HG03159 (cell line): ENCODE measurements at regions not wholly inside any gene's neighbourhood (a gene's known extent, or its start where the extent isn't known, plus 50 kb on each side); places are given as distances from the start of the nearest gene placed in this dataset.

Experiments used
- ATAC-seq: cut with Tn5 transposase; IDR thresholded peaks from one replicate; pipeline ENCODE4 v1.9.1; 2021; ENCODE audit warnings: mild to moderate bottlenecking, moderate library complexity; ENCODE audit not compliant: unreplicated experiment

DNA sequence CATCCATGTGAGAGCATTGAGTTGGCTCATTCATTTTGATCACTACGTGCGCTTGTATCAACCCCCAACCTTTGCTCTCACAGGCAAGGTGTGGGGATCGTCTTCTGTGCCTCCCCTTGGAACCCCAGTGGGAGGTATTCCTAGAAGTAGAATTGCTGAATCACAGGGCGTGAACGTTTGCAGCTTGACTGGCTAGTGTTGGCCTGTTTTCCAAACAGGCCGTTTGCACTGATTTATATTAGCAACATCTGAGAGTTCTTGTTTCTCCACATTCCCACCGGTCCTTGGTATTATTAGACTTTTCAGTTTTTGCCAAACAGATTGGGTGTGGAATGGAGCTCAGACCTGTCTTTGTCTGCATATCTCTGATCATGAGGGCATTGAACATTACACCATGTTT is 288.6 kb upstream of the PWP1 start:
- ATAC-seq, result no peak

DNA sequence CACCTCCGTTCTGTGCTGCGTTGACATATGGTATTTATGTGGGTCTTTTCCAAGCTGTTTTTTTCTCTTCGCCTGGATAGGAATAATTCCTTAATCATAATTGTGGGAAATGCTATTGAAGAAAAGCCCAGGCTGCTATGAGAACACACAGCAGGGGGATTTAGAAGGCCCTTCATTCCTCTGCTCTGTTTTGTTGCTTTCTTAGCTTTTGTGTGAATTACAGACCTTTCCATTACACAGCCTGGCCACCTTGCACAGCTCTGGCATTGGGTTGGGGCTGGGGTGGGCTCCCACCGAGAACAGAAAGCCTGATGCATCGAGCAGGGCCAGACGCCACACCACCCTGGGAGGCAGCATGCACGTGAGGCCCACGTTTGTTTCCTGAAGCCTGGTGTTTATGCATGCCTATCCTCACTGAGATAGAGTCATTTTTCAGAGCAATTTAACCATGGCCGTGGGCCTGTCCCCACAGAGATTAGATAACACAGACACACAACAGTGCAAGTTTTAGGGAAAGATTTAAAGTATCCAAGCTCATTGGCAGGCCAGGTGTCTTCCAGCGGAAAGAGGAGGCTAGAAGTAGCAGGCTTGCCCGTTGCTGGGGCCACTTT is 287.6 kb upstream of the PWP1 start:
- ATAC-seq, result no peak

DNA sequence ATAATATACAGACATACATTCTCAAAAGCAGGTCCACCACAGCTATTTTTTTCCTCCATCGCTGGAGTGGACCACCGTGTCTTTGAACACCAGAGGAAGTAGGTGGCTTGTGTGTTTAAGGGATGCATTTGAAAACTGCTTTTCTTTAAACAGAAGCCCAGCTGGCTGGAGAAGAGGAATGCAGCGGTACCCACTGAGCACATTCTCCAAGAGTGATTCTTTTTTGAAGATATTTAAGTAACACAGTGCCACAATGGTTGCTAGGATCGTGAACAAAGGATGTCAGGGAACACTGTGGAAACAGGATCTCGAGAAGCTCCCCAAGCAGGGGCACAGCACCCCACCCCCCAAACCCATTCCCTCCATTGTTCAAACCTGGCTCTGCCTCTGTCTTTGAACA is 286.6 kb upstream of the PWP1 start:
- no peak for ATAC-seq

DNA sequence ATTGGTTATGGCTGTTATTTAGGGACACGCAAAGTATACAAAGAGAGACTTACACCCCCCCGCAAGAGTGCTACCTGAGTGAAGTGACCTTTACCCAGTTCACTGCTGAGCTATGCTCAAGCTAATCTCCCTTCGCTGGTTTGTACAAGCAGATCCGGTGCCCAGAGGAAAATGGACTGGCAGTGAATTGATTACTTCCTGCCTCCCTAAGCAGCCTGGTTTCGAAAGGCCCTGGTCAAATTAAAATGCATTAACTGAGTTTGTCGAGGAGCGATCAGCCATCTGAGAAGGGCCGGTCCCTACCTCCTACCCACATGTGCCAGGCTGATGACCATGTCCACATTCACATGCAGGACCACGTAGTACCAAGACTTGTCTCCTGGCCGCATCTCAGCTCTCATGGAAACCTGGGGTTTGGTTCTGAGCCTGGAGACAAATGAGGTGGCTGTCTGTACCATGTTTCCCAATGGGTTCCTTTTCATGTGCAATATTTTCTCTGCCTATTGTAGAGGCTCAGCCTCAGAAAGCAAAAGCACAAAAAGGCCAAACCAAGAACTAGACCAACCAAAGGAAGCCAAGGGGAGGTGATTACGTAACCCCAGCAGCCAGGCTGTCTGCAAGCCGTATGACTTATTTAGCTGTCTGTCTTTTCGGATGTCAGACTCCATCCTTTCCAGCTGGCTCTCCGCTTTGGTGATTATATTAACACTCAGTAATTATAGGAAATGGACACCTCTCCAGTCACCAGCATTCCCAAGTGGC is 284.7 kb upstream of the PWP1 start:
- no peak for ATAC-seq

DNA sequence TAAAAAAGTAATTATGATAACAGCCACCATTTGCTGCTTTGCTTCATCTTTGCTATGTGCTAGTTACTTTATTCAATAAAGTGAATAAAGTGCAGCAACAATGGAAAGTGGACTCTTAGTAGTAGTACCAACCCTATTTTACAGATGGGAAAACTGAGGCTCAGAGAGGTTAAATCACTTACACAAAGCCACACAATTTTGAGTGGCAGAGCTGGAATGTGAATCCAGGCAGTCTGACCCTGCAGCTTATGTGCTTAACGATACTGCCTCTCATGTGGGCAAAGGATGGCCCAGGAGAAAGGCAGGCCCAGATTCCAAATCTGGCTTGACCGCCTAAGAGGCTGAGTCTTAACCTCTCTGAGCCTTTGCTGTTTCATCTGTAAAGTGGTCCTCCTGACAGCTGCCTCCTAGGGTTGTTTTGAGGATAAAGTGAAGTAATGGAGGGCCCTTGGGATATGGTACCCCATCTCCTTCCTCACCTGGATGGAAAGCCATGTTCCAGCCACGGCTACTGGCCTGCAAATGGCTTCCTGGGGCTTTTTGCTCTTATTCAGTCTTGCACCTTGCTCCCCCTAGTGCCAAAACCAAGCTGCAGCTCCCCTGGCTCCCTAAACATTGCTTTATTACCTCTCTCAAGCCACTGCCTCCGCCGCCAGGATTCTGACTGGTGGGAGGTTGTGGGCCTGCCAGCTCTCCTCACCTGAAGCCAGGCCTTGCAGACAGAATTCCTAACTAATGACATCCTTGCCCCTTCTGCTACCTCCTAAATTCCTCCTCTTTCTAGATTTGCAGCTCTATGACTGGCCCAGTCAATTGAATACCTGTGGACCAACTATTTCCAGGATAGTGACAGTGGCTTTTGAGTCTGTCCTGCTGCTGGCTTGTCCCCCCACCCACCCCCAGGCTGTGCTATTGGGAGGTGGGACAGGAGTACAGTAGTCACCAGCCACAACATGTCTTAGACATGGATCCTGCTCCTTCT is 283.3 kb upstream of the PWP1 start:
- ATAC-seq, result no peak

DNA sequence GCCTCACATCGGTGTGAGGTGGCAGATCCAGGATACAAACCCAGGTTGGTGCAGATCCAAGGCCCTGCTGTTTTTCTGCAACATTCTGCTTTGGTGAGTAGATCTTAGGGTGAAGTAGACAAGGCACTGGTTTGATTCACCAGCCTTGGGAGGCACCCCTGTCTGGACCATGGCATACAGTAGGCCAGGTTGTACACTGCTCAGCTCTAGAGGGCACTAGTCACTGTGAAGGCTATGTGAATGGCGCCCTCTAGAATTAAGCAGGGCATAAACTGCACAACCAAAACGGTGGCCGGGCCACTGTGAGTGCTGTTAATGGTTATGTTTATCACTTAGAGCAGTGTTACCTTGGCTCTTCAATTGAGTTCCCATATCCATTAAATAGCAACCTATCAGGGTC is 280.6 kb upstream of the PWP1 start:
- ATAC-seq, result no peak

DNA sequence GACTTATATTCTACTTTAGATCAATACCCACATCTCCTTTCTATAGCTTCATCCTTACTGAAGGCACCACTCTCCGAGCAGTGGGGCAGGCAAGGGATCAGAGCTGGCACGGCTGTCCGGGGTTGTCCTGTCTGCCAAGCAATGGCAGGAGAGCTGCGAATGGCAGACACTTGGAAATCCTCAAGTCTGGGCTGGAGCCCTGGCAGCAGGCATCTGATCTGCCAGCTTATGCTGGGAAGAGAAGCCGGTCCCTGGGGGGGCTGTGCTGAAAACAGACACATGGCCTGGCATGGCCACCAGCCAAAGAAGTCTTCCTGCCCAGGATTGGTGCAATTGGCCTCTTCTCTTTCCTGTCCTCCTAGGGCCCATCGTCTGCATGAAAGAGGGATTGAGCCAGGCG is 280.2 kb upstream of the PWP1 start:
- ATAC-seq, result no peak

DNA sequence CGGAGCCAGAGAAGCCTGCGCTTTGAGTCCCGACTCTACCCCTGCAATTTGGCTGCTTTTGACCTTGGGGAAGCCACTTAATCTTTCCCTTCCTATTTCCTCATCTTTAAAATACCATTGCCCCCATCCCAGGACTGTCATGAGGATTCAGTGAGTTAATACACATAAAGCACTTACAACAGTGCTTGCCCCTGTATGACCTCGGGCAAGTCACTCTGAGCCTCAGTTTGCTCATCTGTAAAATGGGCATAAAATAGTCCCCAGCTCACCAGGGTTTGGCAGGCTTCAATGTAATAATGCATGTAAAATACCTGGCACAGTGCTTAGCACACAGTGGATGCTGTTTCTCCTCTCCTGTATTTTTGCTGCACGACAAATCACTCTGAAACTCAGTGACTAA is 278.7 kb upstream of the PWP1 start:
- no peak for ATAC-seq

DNA sequence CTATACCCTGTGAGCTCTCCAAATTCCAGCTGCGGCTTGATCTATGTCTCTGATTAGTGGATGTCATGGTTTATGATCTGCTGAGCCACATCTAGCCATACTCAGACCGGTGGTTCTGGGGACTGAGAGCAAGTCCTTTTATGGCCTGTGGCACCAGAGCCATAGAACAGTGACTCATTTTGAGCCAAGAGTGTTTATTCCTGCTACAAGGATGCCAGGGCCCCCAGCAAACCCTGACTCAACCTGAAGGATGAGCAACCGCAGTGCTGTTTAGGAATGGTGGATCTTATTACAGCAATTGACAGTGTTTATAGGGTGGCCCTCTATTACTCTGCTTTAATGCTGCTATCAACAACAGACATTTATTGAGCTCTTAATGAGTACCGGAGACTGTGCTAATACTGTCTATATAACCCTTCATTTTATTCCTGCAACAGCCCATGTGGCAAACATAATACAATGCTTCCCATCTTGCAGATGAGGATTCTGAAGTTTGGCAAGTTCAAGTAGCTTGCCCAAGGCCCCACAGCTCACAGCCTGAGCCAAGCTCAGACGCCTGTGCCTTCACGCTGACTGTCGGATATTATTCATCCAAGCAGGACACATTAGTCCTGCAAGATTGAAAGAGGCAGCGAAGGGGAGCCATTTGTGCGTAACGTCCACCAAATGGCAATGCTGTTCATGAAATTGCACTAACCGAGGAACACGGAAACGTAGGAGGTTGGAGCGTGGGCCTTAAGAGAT is 273.6 kb upstream of the PWP1 start:
- ATAC-seq, result no peak

DNA sequence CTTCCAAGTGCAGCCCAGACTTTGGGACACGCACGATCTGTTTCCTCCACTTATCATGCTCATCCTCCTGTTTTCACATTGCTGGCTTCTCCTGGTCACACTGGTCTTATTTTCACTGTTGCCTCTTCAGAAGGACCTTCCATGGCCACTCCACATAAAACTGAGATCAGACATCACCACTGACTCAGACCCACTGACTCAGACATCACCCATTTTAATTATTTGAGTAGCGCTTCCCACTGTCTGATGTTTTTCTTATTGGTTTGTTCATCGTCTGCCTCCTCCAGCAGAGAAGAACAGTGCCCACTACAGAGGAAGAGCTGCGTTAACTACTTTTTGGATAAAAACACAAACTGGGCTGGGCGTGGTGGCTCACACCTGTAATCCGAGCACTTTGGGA is 270.5 kb upstream of the PWP1 start:
- no peak for ATAC-seq

DNA sequence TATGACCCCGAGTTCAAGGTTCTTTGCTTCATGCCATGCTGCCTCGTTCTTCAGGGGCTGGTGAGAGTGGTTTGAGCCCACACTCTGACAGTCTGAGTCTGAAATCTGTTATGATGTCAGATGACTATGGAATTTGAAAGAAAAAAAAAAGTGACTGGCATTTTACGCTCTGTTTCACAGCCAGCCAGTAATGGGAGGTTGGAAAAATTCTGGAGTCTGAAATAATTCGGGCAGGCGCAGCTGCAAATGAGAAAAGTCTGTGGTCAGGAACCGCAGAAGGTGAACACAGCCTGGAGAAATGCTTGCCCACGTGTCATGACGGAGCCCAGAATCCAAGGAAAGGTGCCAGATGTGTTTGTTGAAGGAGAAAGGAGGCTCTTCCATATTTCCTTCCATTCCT is 269.8 kb upstream of the PWP1 start:
- no peak for ATAC-seq

DNA sequence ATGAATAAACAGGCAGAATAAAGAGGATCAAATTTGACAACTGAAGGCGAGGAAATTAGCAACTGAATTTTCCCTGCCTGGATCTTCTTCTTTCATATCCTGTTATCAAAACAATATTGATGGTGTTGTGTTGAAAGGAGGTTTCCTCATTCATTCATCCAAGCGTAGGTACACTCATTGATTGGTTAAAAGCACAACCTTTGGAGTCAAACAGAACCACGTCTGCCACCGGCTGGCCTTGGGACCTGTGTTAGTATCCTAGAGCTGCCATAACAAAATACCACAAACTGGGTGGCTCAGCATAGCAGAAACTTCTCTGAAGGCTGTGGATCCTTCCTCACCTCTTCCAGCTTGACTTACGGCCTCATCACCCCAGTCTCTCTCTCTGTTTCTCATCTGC is 268.6 kb upstream of the PWP1 start:
- no peak for ATAC-seq

DNA sequence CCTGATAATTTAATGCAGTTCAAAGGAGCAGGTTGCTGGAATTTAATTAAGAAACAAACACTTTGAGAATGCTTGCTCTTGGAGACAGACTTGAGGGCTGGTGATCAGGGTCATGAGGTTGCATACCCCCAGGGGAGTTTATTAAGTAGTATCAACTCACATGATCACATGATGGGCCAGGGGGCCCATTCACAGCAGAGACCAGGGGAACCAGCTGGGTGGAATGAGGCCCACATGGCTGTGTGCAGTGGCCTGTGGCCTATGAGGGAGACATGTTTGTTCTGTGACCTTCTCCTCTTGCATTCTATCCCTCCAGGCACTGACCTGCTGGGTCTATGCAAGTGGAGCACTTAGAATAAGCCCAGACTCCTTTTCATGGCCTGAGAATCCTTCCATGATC is 266.6 kb upstream of the PWP1 start:
- no peak for ATAC-seq

DNA sequence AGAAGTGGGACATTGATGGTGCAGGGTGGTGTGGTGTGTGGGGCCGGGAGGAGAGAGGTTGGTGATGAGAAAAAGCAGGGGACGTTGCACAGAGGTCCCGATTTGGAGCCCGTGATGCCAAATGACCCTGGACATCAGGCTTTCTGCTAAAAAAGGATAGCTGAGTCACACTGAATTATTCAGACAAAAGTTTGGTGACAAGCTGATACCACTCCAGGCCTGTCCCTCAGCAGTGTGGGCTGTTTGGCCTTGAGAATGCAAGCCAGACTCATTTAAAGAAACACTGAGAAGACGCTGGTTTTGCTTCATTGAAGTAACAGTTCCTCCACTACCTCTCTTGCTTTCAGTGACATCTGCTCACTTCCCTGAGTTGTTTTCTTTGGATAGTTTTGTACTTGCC is 262.1 kb upstream of the PWP1 start:
- no peak for ATAC-seq

DNA sequence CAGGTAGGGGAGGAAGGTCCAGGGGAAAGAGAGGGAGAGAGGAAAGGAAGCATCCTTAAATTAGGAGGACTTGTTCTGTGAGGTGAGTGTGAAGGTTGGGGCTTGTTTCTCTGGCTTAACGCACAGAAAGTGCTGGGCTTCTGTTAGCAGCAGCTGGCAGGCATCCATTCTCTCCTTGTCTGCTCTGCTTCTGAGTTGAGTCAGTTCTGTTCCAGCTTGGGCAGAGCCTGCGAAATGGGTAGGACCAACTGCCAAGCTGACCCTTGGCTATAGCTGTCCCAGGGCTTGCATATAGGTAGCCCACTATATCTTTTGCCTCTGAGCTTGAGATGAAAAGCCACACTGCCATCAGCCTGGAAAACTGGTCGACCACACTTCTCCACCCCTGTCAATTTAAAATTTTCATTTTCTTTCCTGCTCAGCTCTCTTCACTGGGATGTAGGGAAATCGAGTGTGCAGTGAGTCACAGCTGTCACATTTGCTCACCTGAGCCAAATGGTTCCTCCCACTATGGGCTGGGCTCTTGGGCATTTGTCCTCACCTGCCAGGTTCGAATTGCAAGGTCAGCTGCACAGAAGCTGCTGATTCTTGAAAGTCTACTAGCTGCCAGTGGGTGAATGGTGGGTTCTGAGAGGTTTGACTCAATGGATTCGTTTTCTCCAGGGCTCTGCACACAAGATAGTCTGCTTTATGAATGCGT is 256.4 kb upstream of the PWP1 start:
- ATAC-seq, result no peak

DNA sequence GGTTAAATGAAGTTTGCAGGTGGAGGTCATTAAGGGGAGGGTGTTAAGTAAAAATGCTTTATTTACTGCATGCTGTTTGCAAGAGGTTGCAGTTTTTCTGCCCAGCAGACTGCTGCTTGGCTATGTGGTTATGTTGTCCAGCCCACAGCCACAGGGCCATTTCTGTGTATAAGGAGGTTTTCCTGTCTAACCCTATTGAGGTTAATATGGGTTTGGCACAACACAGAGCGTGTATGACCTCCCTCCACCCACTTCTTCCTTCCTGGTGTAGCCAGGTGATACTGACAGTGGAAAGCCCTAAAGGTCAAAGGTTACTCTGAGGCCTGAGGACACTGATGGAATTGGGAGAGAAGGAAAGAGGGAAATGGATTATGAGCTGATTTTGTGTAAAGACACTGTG is 253.7 kb upstream of the PWP1 start:
- ATAC-seq, result no peak

DNA sequence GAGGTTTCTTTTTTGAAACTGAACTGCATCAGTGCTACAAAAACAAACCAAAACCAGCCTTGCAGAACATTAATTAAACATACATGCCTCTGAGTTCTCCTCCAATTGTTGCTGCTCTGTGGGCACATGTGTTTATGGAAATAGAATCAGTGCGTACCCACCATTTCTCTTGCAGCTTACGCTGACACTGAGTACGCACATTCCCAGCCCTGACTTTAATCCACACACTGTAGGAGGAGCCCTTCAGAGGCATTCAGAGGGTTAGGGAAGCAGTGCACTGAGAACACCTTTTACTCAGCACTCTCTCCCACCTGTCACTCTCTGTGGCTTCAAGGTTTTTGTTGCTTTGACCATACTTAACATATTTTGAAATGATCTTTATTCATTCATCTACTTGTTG is 250.5 kb upstream of the PWP1 start:
- ATAC-seq, result no peak

DNA sequence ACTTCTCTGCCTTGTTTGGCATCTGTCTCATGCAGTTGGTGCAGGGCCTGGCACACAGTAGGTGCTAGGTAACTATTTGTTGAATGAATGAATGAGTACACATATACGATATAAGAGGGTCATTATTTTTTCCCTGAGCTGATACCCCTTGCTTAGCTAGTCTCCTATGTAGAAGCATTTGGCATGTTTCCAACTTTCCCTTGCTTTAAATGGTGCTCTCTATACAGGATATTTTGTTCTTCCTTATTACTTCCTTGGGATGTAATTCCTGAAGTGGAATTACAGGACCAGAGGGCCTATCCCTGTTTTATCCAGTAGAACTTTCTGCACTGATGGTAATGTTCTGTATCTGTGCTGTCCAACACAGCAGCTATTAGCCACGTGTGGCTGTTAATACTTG is 250.1 kb upstream of the PWP1 start:
- no peak for ATAC-seq

DNA sequence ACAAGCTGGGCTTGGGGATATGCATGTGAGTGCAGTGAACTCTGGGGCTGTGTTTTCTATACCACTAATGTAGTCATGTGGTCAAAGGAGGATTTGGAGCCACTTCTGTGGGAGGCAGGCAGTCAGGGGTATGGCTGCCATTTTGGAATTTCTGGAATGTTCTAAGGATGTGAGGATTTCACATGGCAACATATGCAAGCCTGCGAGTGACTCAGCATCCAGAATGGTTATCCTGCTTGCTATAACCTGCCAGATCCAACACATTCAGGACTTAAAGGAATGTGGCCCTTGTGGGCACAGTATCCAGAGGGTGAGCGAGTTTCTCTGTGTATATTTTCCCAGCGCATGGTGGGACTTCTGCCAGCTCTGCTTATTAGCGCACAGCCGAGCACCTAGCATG is 249.2 kb upstream of the PWP1 start:
- no peak for ATAC-seq

DNA sequence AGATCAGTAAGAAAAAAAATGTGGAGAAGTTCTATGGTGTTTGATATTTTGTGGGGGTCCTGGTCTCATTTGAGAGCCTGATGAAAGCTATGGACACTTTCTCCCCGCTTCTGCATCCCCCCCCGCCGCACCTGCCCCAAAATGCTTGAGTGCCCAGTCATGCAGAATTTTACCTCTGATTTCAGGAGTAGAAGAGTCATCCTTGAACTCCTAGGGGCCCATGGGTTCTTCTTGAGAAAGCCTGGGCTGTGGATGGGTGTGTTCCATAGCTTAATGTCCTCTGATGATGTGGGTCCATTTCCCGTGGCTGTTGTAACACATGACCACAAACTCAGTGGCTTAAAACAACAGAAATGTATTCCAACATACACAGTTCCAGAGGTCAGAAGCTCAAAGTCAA is 248.8 kb upstream of the PWP1 start:
- no peak for ATAC-seq

DNA sequence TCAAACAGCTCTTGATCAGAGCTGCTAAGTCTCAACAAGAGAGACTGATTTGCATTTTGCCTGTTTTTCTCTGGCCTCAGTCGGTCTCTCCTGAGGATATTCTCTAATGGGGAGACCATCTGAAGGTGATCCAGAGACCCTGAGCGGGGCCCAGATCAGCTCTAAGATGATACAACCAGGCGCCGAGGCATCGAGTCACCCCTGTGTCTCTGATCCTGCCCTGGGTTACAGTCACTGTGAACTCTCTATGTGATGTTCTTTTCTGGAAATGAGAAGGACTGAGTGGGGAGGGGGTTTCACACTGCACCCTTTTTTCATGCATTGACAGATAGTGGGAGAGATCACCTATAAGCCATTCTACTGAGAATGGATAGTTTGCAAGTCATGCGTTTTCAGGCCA is 247.6 kb upstream of the PWP1 start:
- ATAC-seq, result no peak
